T-cell (primary cell): ENCODE measurements at regions not wholly inside any gene's neighbourhood (a gene's known extent, or its start where the extent isn't known, plus 50 kb on each side); places are given as distances from the start of the nearest gene placed in this dataset.

Source experiments
- ATAC-seq, 4 experiments: fragments of 200-7000 bp in 3 of 4; fragments of 150-1000 bp in 1 of 4; cut with Tn5 transposase; replicated peaks in 1 of 4; 1 replicate in 3 of 4; 2 replicates in 1 of 4; pipeline ENCODE4 v1.10.0; 2021; ENCODE audit warnings: moderate library complexity in 3 of 4, mild to moderate bottlenecking in 2 of 4, moderate number of reproducible peaks in 1 of 4
- CTCF ChIA-PET, 2 donors: fragments of 300-600 bp; sonication (Branson Sonifier 250); formaldehyde crosslinking; loops; one replicate each; lab custom pipeline; 2022; ENCODE audit warnings: antibody characterized with exemption in 2 of 2; lab: Charles Lee
- POLR2A ChIA-PET, 2 donors: fragments of 300-600 bp; sonication (Branson Sonifier 250); formaldehyde crosslinking; loops; one replicate each; lab custom pipeline; 2022; ENCODE audit warnings: antibody characterized with exemption in 2 of 2; lab: Charles Lee
- DNase-seq, 35 experiments: peaks; one replicate each; pipeline versions ENCODE4 v3.0.0 to v3.0.0-alpha.2; 2013 to 2023
- H3K27ac ChIP-seq: one replicate; pipeline ENCODE4 v1.5.1; 2013; ENCODE audit warnings: low read length
- H3K27me3 ChIP-seq, 2 experiments: replicated peaks in 1 of 2; 1 replicate in 1 of 2; 2 replicates in 1 of 2; pipeline versions ENCODE4 v1.6.1 to v1.7.0; 2013; ENCODE audit warnings: low read length in 1 of 2, mixed read lengths in 1 of 2; ENCODE audit not compliant: control insufficient read depth in 2 of 2, insufficient read depth in 2 of 2; ENCODE audit errors: extremely low read depth in 1 of 2
- H3K36me3 ChIP-seq, 2 donors: 1 replicate in 1 of 2; 2 replicates in 1 of 2; pipeline versions ENCODE4 v1.6.1 to v1.7.0; 2013; ENCODE audit warnings: low read length in 1 of 2; ENCODE audit not compliant: control insufficient read depth in 2 of 2, insufficient read depth in 1 of 2; ENCODE audit errors: extremely low read depth in 1 of 2
- H3K4me1 ChIP-seq, 2 experiments: 1 replicate in 1 of 2; 2 replicates in 1 of 2; pipeline versions ENCODE4 v1.6.1 to v1.7.0; 2013; ENCODE audit warnings: low read length in 2 of 2, mixed read lengths in 1 of 2; ENCODE audit not compliant: insufficient read depth in 2 of 2, control insufficient read depth in 1 of 2; ENCODE audit errors: extremely low read depth in 1 of 2
- H3K4me3 ChIP-seq, 2 donors: 1 replicate in 1 of 2; 2 replicates in 1 of 2; pipeline versions ENCODE4 v1.5.1 to v1.7.0; 2013; ENCODE audit warnings: mild to moderate bottlenecking in 2 of 2, low read length in 1 of 2, moderate library complexity in 1 of 2; ENCODE audit not compliant: control insufficient read depth in 1 of 2; ENCODE audit errors: extremely low read depth in 1 of 2
- H3K9me3 ChIP-seq: 2 replicates; pipeline ENCODE4 v1.7.0; 2013
- H3K27ac Mint-ChIP-seq, 2 donors: one replicate each; pipeline ENCODE4 v1.8.0; 2020 to 2021; ENCODE audit warnings: mild to moderate bottlenecking in 2 of 2, mixed read lengths in 2 of 2
- H3K27me3 Mint-ChIP-seq, 2 donors: one replicate each; pipeline ENCODE4 v1.8.0; 2021 to 2022; ENCODE audit warnings: mixed read lengths in 2 of 2
- H3K36me3 Mint-ChIP-seq: one replicate; pipeline ENCODE4 v1.8.0; 2021; ENCODE audit warnings: mixed read lengths
- H3K4me1 Mint-ChIP-seq, 3 donors: one replicate each; pipeline ENCODE4 v1.8.0; 2020 to 2022; ENCODE audit warnings: mixed read lengths in 3 of 3, mild to moderate bottlenecking in 1 of 3
- H3K4me3 Mint-ChIP-seq, 3 donors: one replicate each; pipeline ENCODE4 v1.8.0; 2020 to 2022; ENCODE audit warnings: mild to moderate bottlenecking in 3 of 3, mixed read lengths in 3 of 3, moderate library complexity in 3 of 3
- H3K9me3 Mint-ChIP-seq, 3 donors: one replicate each; pipeline ENCODE4 v1.8.0; 2020 to 2022; ENCODE audit warnings: mixed read lengths in 3 of 3
- WGBS: methylation state at CpG from one replicate; pipeline ENCODE4 v1.1.5; 2013; ENCODE audit warnings: missing lambda C conversion rate; ENCODE audit not compliant: insufficient coverage; 5-methylcytosine and 5-hydroxymethylcytosine counted together

DNA sequence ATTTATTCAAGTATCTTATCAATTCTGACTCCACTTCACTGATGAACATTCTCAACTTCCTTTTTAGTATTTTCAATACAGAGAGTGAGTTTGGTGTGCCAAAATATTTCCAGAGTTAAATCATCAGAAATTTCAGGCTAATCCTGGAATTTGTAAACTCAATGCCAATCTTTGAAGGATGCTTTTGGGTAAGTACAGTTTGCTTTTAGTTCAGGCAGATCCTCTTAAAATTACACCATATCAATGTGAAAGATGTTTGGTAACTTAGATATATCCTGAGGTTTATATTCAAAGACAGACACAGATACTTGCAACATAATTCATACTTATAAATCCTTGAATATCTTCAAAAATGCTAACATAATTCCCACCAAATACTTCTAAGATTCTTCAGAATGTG, 76.0 kb upstream of the FAM47B start:
- ATAC-seq (no peak), DNase-seq (no peak)
- Histone ChIP-seq H3K9me3 (no peaks in the 10 kb centered on the region), H3K4me3 (no peak overlapping the region), H3K4me1 (no peaks in the 10 kb centered on the region), H3K27me3 (no peaks in the 10 kb centered on the region), H3K36me3 (no peaks in the 10 kb centered on the region), H3K27ac (no peak overlapping the region)
- no peak overlapping the region for H3K4me3 Mint-ChIP-seq
- no peaks in the 10 kb centered on the region for H3K27me3 Mint-ChIP-seq
- CTCF ChIA-PET, result no interaction called here
- H3K4me1 Mint-ChIP-seq, result no peaks in the 10 kb centered on the region
- H3K36me3 Mint-ChIP-seq, result no peaks in the 10 kb centered on the region
- H3K9me3 Mint-ChIP-seq, result peaks cover 9 to 21% (median 9%) of the 10 kb centered on the region in 3 donors
- no peak overlapping the region for H3K27ac Mint-ChIP-seq
- POLR2A ChIA-PET, result no interaction called here

DNA sequence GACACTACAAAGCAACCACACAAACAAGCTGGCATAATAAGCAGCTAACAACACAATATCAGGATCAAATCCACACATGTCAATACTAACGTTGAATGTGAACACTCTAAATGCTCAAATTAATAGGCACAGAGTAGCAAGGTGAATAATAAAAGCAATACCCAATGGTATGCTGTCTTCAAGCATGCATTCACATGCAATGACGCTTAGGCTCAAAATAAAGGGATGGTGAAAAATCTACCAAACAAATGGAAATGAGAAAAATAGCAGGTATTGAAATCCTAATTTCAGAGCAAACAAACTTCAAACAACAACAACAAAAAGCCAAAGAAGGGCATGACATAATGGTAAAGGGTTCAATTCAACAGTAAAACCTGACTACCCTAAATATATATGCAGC, 74.0 kb upstream of the FAM47B start:
- peaks cover 9 to 24% (median 11%) of the 10 kb centered on the region in 3 donors for H3K9me3 Mint-ChIP-seq
- H3K4me3 Mint-ChIP-seq, result no peak overlapping the region
- ATAC-seq, result no peak

DNA sequence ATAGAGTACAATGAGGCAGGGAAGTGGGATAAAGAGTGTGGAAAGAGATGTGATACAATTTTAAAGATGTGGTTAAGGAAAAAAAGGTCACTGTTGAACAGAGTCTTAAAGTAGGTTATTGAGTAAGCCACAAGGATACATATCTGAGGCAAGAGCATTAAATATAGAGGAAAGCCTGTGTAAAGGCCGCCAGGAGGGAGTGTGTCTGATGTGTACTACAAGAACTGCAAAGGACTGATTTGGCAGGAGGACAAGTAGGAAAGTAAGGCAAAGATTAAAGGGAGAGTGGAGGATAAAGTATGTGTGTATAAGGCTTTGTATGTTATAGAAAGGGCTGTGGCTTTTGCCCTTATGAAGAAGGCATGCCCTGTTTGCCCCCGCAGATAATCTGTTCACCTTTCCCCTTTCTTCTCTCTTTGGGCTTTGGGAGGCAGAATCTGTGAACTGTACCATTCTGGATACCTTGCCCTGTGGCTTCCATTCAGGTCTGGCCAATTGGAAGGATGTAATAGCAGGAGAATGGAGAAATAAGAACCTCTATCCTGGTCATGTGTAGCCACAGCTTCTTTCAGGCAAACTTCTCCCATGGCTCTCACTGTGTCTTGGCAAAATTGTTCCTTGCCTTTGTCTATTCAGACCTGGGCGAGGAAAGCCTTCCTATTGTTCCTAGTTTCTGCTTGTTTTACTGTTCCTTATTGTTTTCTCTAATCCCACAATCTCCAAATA, 68.9 kb upstream of the FAM47B start:
- H3K36me3 Mint-ChIP-seq, result no peaks in the 10 kb centered on the region
- Histone ChIP-seq H3K27ac (no peak overlapping the region), H3K4me3 (no peak overlapping the region), H3K4me1 (no peaks in the 10 kb centered on the region), H3K36me3 (no peaks in the 10 kb centered on the region), H3K27me3 (no peaks in the 10 kb centered on the region), H3K9me3 (no peaks in the 10 kb centered on the region)
- no CpG with 5 or more reads among the region's 3 CpGs for WGBS
- peaks cover 6 to 12% (median 11%) of the 10 kb centered on the region in 3 donors for H3K9me3 Mint-ChIP-seq
- H3K4me3 Mint-ChIP-seq, result no peak overlapping the region
- ChIA-PET POLR2A (no interaction called here), CTCF (no interaction called here)
- H3K4me1 Mint-ChIP-seq, result no peaks in the 10 kb centered on the region
- DNase-seq, result no peak
- no peak overlapping the region for H3K27ac Mint-ChIP-seq
- H3K27me3 Mint-ChIP-seq, result no peaks in the 10 kb centered on the region
- ATAC-seq, result no peak

More for the DNA sequence above, 74.0 kb upstream of the FAM47B start:
- Histone ChIP-seq H3K27ac (no peak overlapping the region), H3K4me3 (no peak overlapping the region), H3K9me3 (no peaks in the 10 kb centered on the region), H3K36me3 (no peaks in the 10 kb centered on the region), H3K4me1 (no peaks in the 10 kb centered on the region), H3K27me3 (no peaks in the 10 kb centered on the region)
- no peaks in the 10 kb centered on the region for H3K36me3 Mint-ChIP-seq
- CTCF ChIA-PET, result no interaction called here
- WGBS, result no CpG with 5 or more reads among the region's 2 CpGs
- no peak overlapping the region for H3K27ac Mint-ChIP-seq
- H3K4me1 Mint-ChIP-seq, result no peaks in the 10 kb centered on the region
- POLR2A ChIA-PET, result no interaction called here
- DNase-seq, result no peak
- H3K27me3 Mint-ChIP-seq, result no peaks in the 10 kb centered on the region

DNA sequence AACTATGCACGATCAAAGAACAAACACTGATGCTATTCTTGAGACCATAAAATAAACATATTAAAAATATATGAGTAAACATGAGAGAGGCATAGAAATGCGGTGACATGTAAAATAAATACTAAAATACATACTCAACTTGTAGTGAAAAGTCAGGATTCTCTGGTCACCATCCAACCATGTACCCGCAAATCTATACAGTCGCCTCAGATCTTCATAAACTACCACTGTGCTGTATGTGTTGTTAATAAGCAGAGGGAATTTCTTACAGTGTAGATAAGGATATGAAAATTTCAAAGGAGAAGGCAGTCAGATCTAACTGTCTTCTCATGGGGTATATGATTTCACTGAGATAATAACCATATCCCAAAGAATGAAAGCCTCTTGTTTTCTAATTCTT, 67.8 kb upstream of the FAM47B start:
- H3K4me1 ChIP-seq, result no peaks in the 10 kb centered on the region
- H3K36me3 ChIP-seq, result no peaks in the 10 kb centered on the region
- ATAC-seq, result no peak
- ChIA-PET POLR2A (no interaction called here), CTCF (no interaction called here)
- no peaks in the 10 kb centered on the region for H3K9me3 ChIP-seq
- Mint-ChIP-seq H3K27ac (no peak overlapping the region), H3K4me1 (no peaks in the 10 kb centered on the region), H3K4me3 (no peak overlapping the region), H3K36me3 (no peaks in the 10 kb centered on the region), H3K9me3 (peaks cover 6 to 11% (median 11%) of the 10 kb centered on the region in 3 donors), H3K27me3 (no peaks in the 10 kb centered on the region)
- no peaks in the 10 kb centered on the region for H3K27me3 ChIP-seq
- H3K27ac ChIP-seq, result no peak overlapping the region
- no CpG with 5 or more reads among the region's 4 CpGs for WGBS
- H3K4me3 ChIP-seq, result no peak overlapping the region
- DNase-seq, result no peak

DNA sequence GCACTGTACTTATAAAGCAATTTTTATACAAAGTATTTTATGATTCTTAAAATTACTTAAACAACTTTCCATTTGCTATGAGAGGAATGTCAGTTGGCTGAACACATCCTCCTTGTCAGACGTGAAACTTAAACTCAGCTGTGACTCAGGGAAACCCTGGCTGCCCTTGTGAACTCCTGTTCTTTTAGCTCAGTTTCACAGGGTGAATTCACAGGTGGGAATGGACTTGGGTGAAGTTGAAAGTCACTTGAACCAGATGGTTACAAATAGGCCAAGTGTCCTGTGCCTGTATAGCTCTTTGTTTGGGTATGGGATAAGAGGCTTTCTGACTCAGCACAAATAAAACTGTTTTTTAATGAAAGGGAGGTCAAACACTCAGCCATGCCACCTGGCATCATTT, 67.4 kb upstream of the FAM47B start:
- ChIA-PET POLR2A (no interaction called here), CTCF (no interaction called here)
- Mint-ChIP-seq H3K27ac (no peak overlapping the region), H3K9me3 (peaks cover 6 to 11% (median 7%) of the 10 kb centered on the region in 3 donors), H3K36me3 (no peaks in the 10 kb centered on the region), H3K4me3 (no peak overlapping the region), H3K27me3 (no peaks in the 10 kb centered on the region), H3K4me1 (no peaks in the 10 kb centered on the region)
- Histone ChIP-seq H3K4me3 (no peak overlapping the region), H3K27me3 (no peaks in the 10 kb centered on the region), H3K27ac (no peak overlapping the region), H3K36me3 (no peaks in the 10 kb centered on the region), H3K4me1 (no peaks in the 10 kb centered on the region), H3K9me3 (no peaks in the 10 kb centered on the region)
- ATAC-seq, result no peak
- no peak for DNase-seq
- WGBS, result no CpG with 5 or more reads among the region's 1 CpG

DNA sequence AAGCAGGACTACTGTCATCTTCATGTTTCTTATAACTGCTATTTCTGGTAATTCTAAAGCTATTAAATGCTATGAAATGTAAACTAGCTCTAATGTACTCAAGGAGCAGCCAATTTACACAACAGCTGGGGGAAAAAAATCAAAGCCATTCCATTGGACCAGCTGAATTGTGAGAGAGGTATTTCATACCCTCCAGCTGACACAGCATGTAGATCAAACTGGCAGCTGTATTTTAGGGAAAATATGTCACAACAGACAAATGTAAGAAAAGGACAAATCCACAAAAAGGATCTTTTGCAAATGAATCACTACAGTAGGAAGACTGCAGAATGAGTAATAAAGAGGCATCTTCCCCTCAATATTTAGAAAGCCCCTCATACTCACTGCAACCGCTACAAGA, 65.2 kb upstream of the FAM47B start:
- no peak overlapping the region for H3K27ac Mint-ChIP-seq
- H3K9me3 Mint-ChIP-seq, result peaks cover 0 to 7% (median 0%) of the 10 kb centered on the region in 3 donors
- ATAC-seq, result no peak
- no peaks in the 10 kb centered on the region for H3K36me3 ChIP-seq
- H3K4me3 ChIP-seq, result no peak overlapping the region
- no peak overlapping the region for H3K27ac ChIP-seq
- H3K36me3 Mint-ChIP-seq, result no peaks in the 10 kb centered on the region
- no peaks in the 10 kb centered on the region for H3K27me3 ChIP-seq
- WGBS, result no CpG with 5 or more reads among the region's 1 CpG
- H3K4me1 ChIP-seq, result no peaks in the 10 kb centered on the region
- ChIA-PET POLR2A (interaction anchor here in 1 of 2 donors (0.5 kb wide), 1 partner anchor 15 kb away, joined by 3 read pairs; no protein-coding TSS in a partner anchor), CTCF (no interaction called here)
- no peak overlapping the region for H3K4me3 Mint-ChIP-seq
- H3K4me1 Mint-ChIP-seq, result no peaks in the 10 kb centered on the region
- H3K9me3 ChIP-seq, result no peaks in the 10 kb centered on the region
- DNase-seq, result no peak
- no peaks in the 10 kb centered on the region for H3K27me3 Mint-ChIP-seq

DNA sequence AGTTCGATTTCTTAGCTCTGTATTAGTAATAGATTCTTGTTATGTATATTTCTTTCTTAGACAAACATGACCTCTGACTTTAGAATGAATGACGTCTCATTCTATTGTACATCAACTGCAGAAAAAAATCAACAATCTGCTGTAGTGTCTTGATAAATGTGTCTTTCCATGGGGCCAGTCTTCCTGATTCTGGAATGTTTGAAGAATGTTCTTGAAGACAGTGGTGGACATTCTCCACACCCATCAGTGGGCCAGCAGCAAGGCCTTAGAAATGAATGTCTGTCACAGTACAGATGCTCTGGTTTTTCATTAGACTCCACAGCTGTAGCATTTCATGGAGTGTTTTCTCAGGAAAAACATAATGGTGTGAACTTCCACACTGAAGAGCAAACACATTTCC, 63.2 kb upstream of the FAM47B start:
- Mint-ChIP-seq H3K27me3 (no peaks in the 10 kb centered on the region), H3K27ac (no peak overlapping the region), H3K4me1 (no peaks in the 10 kb centered on the region), H3K36me3 (no peaks in the 10 kb centered on the region), H3K4me3 (no peak overlapping the region), H3K9me3 (no peaks in the 10 kb centered on the region)
- Histone ChIP-seq H3K36me3 (no peaks in the 10 kb centered on the region), H3K27ac (no peak overlapping the region), H3K4me1 (no peaks in the 10 kb centered on the region), H3K9me3 (no peaks in the 10 kb centered on the region), H3K27me3 (no peaks in the 10 kb centered on the region), H3K4me3 (no peak overlapping the region)
- POLR2A ChIA-PET, result no interaction called here
- WGBS, result no CpG with 5 or more reads among the region's 2 CpGs
- no peak for DNase-seq
- no peak for ATAC-seq
- CTCF ChIA-PET, result no interaction called here
